MG63 (cell line): ENCODE measurements at regions not wholly inside any gene's neighbourhood (a gene's known extent, or its start where the extent isn't known, plus 50 kb on each side); places are given as distances from the start of the nearest gene placed in this dataset.
"Not testable (repeated sequence)": the region's sequence is repeated elsewhere in the genome, so short reads cannot be mapped to it uniquely, and the experiment has no call there.

Source experiments
- DNase-seq: peaks from one replicate; pipeline ENCODE4 v3.0.0-alpha.2; 2020
- H3K27me3 ChIP-seq: fragments of 250-450 bp; sonication (Bioruptor Pico); 2 replicates; pipeline ENCODE4 v1.5.1; 2020; ENCODE audit warnings: mild to moderate bottlenecking, moderate library complexity
- H3K36me3 ChIP-seq: fragments of 250-450 bp; sonication (Bioruptor Pico); 2 replicates; pipeline ENCODE4 v1.5.1; 2020; ENCODE audit warnings: mild to moderate bottlenecking, moderate library complexity
- H3K4me3 ChIP-seq: fragments of 250-450 bp; sonication (Bioruptor Pico); 2 replicates; pipeline ENCODE4 v1.5.1; 2020; ENCODE audit warnings: mild to moderate bottlenecking, moderate library complexity
- H3K9me3 ChIP-seq: fragments of 250-450 bp; sonication (Bioruptor Pico); 2 replicates; pipeline ENCODE4 v1.5.1; 2020; ENCODE audit warnings: mild to moderate bottlenecking, moderate library complexity

GRCh38 chr4:110424144-110424543 is 51.8 kb upstream of the ENPEP start:
- Histone ChIP-seq H3K27me3 (no peaks in the 10 kb centered on the region), H3K9me3 (no peaks in the 10 kb centered on the region), H3K36me3 (no peaks in the 10 kb centered on the region), H3K4me3 (no peak overlapping the region)
- DNase-seq: no peak

GRCh38 chr4:110418641-110419040 is 57.3 kb upstream of the ENPEP start:
- DNase-seq: no peak
- Histone ChIP-seq H3K4me3 (no peak overlapping the region), H3K36me3 (no peaks in the 10 kb centered on the region), H3K27me3 (no peaks in the 10 kb centered on the region), H3K9me3 (no peaks in the 10 kb centered on the region)

- H3K9me3 ChIP-seq: no peaks in the 10 kb centered on the region
- DNase-seq: no peak
- no peaks in the 10 kb centered on the region for H3K36me3 ChIP-seq
- H3K4me3 ChIP-seq: no peak overlapping the region
- no peaks in the 10 kb centered on the region for H3K27me3 ChIP-seq
Observed at GRCh38 chr4:110417136-110417535, 58.8 kb upstream of the ENPEP start.

- no peak overlapping the region for H3K4me3 ChIP-seq
- no peaks in the 10 kb centered on the region for H3K36me3 ChIP-seq
- no peaks in the 10 kb centered on the region for H3K9me3 ChIP-seq
- no peaks in the 10 kb centered on the region for H3K27me3 ChIP-seq
- DNase-seq: no peak
Observed at GRCh38 chr4:110415478-110415877, 60.5 kb upstream of the ENPEP start.

GRCh38 chr4:110415041-110415440 is 60.9 kb upstream of the ENPEP start:
- H3K27me3 ChIP-seq: no peaks in the 10 kb centered on the region
- no peaks in the 10 kb centered on the region for H3K9me3 ChIP-seq
- no peak overlapping the region for H3K4me3 ChIP-seq
- no peak for DNase-seq
- H3K36me3 ChIP-seq: no peaks in the 10 kb centered on the region

GRCh38 chr4:110414561-110414920 is 61.4 kb upstream of the ENPEP start:
- no peaks in the 10 kb centered on the region for H3K36me3 ChIP-seq
- no peaks in the 10 kb centered on the region for H3K9me3 ChIP-seq
- no peak overlapping the region for H3K4me3 ChIP-seq
- no peaks in the 10 kb centered on the region for H3K27me3 ChIP-seq
- DNase-seq: no peak

GRCh38 chr4:110413807-110414560 is 62.0 kb upstream of the ENPEP start:
- H3K9me3 ChIP-seq, H3K36me3 ChIP-seq, H3K4me3 ChIP-seq, H3K27me3 ChIP-seq: not testable (repeated sequence)
- peak; percentile 30 for DNase-seq

- Histone ChIP-seq H3K4me3 (no peak overlapping the region), H3K9me3 (no peaks in the 10 kb centered on the region), H3K36me3 (no peaks in the 10 kb centered on the region), H3K27me3 (no peaks in the 10 kb centered on the region)
- no peak for DNase-seq
Observed at GRCh38 chr4:110412354-110413065, 63.4 kb upstream of the ENPEP start.

GRCh38 chr4:110411574-110412011 is 64.4 kb upstream of the ENPEP start:
- Histone ChIP-seq H3K4me3 (no peak overlapping the region), H3K9me3 (no peaks in the 10 kb centered on the region), H3K27me3 (no peaks in the 10 kb centered on the region), H3K36me3 (no peaks in the 10 kb centered on the region)
- DNase-seq: no peak

- not testable (repeated sequence) for H3K9me3 ChIP-seq, H3K27me3 ChIP-seq, H3K36me3 ChIP-seq, H3K4me3 ChIP-seq, DNase-seq
Observed at GRCh38 chr4:110410853-110411573, 64.9 kb upstream of the ENPEP start.

- H3K4me3 ChIP-seq: no peak overlapping the region
- no peaks in the 10 kb centered on the region for H3K27me3 ChIP-seq
- no peaks in the 10 kb centered on the region for H3K36me3 ChIP-seq
- no peaks in the 10 kb centered on the region for H3K9me3 ChIP-seq
- DNase-seq: no peak
Observed at GRCh38 chr4:110400086-110400485, 75.9 kb upstream of the ENPEP start.

- not testable (repeated sequence) for H3K4me3 ChIP-seq, H3K36me3 ChIP-seq, H3K9me3 ChIP-seq, DNase-seq, H3K27me3 ChIP-seq
Observed at GRCh38 chr4:110399046-110399445, 76.9 kb upstream of the ENPEP start.

GRCh38 chr4:110396963-110397362 is 79.0 kb upstream of the ENPEP start:
- no peak for DNase-seq
- no peaks in the 10 kb centered on the region for H3K9me3 ChIP-seq
- H3K36me3 ChIP-seq: no peaks in the 10 kb centered on the region
- H3K27me3 ChIP-seq: no peaks in the 10 kb centered on the region
- H3K4me3 ChIP-seq: no peak overlapping the region

GRCh38 chr4:110395421-110395820 is 80.5 kb upstream of the ENPEP start:
- H3K36me3 ChIP-seq: no peaks in the 10 kb centered on the region
- no peaks in the 10 kb centered on the region for H3K9me3 ChIP-seq
- no peaks in the 10 kb centered on the region for H3K27me3 ChIP-seq
- no peak overlapping the region for H3K4me3 ChIP-seq
- no peak for DNase-seq

GRCh38 chr4:110394871-110395270 is 81.1 kb upstream of the ENPEP start:
- Histone ChIP-seq H3K9me3 (no peaks in the 10 kb centered on the region), H3K27me3 (no peaks in the 10 kb centered on the region), H3K4me3 (no peak overlapping the region), H3K36me3 (no peaks in the 10 kb centered on the region)
- DNase-seq: no peak

GRCh38 chr4:110381784-110382183 is 94.2 kb upstream of the ENPEP start:
- Histone ChIP-seq H3K4me3 (no peak overlapping the region), H3K27me3 (no peaks in the 10 kb centered on the region), H3K9me3 (peaks cover 2% of the 10 kb centered on the region; the same call in 1 of the 2 replicates), H3K36me3 (no peaks in the 10 kb centered on the region)
- no peak for DNase-seq

- no peaks in the 10 kb centered on the region for H3K36me3 ChIP-seq
- no peak overlapping the region for H3K4me3 ChIP-seq
- no peak for DNase-seq
- H3K27me3 ChIP-seq: no peaks in the 10 kb centered on the region
- no peaks in the 10 kb centered on the region for H3K9me3 ChIP-seq
Observed at GRCh38 chr4:110372485-110372884, 103.5 kb upstream of the ENPEP start.
